Upper lobe of left lung (tissue), 6 donors: ENCODE measurements at regions not wholly inside any gene's neighbourhood (a gene's known extent, or its start where the extent isn't known, plus 50 kb on each side); places are given as distances from the start of the nearest gene placed in this dataset.

Source experiments
- ATAC-seq, 2 donors: fragments of 200-7000 bp; cut with Tn5 transposase; one replicate each; pipeline ENCODE4 v1.9.1; 2022; ENCODE audit warnings: mild to moderate bottlenecking in 2 of 2, moderate library complexity in 2 of 2; ENCODE audit not compliant: low FRiP score in 2 of 2
- DNase-seq, 2 donors: peaks; one replicate each; pipeline ENCODE4 v3.0.0-alpha.2; 2019 to 2020
- H3K27ac ChIP-seq, 4 donors: fragments of 200-600 bp; sonication (generic); one replicate each; pipeline ENCODE4 v1.5.1; 2016 to 2019
- H3K27me3 ChIP-seq, 4 donors: fragments of 200-600 bp; sonication (generic); one replicate each; pipeline ENCODE4 v1.5.1; 2017 to 2019
- H3K36me3 ChIP-seq, 4 donors: fragments of 200-600 bp; sonication (generic); one replicate each; pipeline ENCODE4 v1.5.1; 2016 to 2019
- H3K4me1 ChIP-seq, 4 donors: fragments of 200-600 bp; sonication (generic); one replicate each; pipeline ENCODE4 v1.5.1; 2018 to 2019
- H3K4me3 ChIP-seq, 4 donors: fragments of 200-600 bp; sonication (generic); one replicate each; pipeline ENCODE4 v1.5.1; 2017 to 2019; ENCODE audit warnings: mild to moderate bottlenecking in 2 of 4, moderate library complexity in 1 of 4
- H3K9me3 ChIP-seq, 4 donors: fragments of 200-600 bp; sonication (generic); one replicate each; pipeline ENCODE4 v1.5.1; 2018 to 2019
- EP300 ChIP-seq, 4 donors: sonication (generic); formaldehyde crosslinking; IDR thresholded peaks; one replicate each; pipeline ENCODE4 v1.5.1; 2017; ENCODE audit warnings: antibody characterized with exemption in 4 of 4, control low read depth in 2 of 4
- POLR2A ChIP-seq, 4 donors: fragments of 450-650 bp; IDR thresholded peaks; one replicate each; pipeline ENCODE4 v1.5.1; 2016 to 2017; ENCODE audit warnings: antibody characterized with exemption in 4 of 4, mild to moderate bottlenecking in 2 of 4
- POLR2AphosphoS5 ChIP-seq, 2 donors: sonication (generic); formaldehyde crosslinking; IDR thresholded peaks; one replicate each; pipeline ENCODE4 v1.5.1; 2017; ENCODE audit warnings: antibody characterized with exemption in 2 of 2
- WGBS, 2 donors: methylation state at CpG; one replicate each; pipeline ENCODE4 v1.1.5; 2017 to 2018; 5-methylcytosine and 5-hydroxymethylcytosine counted together
- TF ChIP-seq, protein P1 (sequence below), 6 experiments: fragments of 450-650 bp in 4 of 6; fragments of 200-600 bp in 2 of 6; sonication (generic) in 2 of 6; IDR thresholded peaks; one replicate each; pipeline ENCODE4 v1.5.1; 2016 to 2019; ENCODE audit warnings: antibody characterized with exemption in 6 of 6
- donor health status: DM: no; HTN: no; CAD: no; lungs with moderate emphysema.
- donor health status: DM: no; HTN: yes; CAD: no; lungs with severe emphysema.

DNA sequence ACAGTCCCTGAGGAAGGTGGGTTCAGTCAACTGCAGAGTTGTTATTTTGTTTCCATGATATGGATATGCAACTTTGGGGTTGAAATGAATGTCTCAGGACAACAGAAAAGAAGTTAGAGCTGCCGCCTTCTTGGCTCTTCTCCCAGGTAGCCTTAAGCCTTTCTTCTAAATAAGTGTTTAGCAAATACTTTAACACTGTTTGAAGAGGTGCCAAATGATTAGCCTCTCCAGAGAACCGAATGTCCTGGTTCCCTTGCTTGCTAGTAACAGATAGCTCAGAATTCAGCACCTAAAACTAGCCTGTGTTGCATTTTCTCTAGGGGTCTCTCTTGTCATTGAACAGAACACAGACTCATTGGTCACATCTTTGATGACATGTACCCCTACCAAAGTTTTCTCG is 127.7 kb upstream of the PIK3R1 start:
- peak in 1 of 2 donors; percentile 49 for ATAC-seq
- 43 to 56% methylated on average over 3 of the region's 3 CpGs for WGBS, 2 donors
- Histone ChIP-seq H3K9me3 (no peaks in the 10 kb centered on the region), H3K36me3 (no peaks in the 10 kb centered on the region), H3K27ac (no peak overlapping the region), H3K4me3 (no peak overlapping the region), H3K27me3 (no peaks in the 10 kb centered on the region), H3K4me1 (peaks cover 5 to 17% (median 13%) of the 10 kb centered on the region in 4 donors)
- DNase-seq = peak in 1 of 2 donors; percentile 40
- TF ChIP-seq EP300 (IDR thresholded peaks at IDR 0.05) = no peak

DNA sequence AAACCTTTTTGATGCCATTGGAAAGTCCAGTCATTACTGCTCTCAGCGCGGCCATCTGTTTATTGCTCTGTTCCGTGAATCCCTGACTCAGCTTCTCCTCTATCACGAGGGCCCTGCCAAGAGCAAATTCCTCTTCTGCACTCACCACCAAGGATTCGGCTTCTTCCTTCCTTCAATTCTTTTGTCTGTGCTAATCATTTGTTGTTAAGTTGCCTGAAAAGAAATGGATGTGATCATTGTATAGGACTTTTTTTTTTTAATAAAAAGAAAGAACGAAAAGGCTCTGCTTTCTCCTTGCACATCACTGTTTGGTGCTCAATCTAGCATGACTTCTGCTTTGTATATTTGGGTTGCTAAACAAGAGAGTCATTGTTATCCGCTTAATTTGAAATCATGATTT is 128.7 kb upstream of the PIK3R1 start:
- Histone ChIP-seq H3K4me3 (no peak overlapping the region), H3K27ac (no peak overlapping the region), H3K9me3 (no peaks in the 10 kb centered on the region), H3K27me3 (no peaks in the 10 kb centered on the region), H3K36me3 (no peaks in the 10 kb centered on the region), H3K4me1 (peaks cover 5 to 17% (median 13%) of the 10 kb centered on the region in 4 donors)
- ATAC-seq = peak in 1 of 2 donors; percentile 82
- TF ChIP-seq, protein P1, sequence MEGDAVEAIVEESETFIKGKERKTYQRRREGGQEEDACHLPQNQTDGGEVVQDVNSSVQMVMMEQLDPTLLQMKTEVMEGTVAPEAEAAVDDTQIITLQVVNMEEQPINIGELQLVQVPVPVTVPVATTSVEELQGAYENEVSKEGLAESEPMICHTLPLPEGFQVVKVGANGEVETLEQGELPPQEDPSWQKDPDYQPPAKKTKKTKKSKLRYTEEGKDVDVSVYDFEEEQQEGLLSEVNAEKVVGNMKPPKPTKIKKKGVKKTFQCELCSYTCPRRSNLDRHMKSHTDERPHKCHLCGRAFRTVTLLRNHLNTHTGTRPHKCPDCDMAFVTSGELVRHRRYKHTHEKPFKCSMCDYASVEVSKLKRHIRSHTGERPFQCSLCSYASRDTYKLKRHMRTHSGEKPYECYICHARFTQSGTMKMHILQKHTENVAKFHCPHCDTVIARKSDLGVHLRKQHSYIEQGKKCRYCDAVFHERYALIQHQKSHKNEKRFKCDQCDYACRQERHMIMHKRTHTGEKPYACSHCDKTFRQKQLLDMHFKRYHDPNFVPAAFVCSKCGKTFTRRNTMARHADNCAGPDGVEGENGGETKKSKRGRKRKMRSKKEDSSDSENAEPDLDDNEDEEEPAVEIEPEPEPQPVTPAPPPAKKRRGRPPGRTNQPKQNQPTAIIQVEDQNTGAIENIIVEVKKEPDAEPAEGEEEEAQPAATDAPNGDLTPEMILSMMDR (IDR thresholded peaks at IDR 0.05) = no peak
- peak in 1 of 2 donors; percentile 22 for DNase-seq
- WGBS, 2 donors = 52 to 58% methylated on average over 7 of the region's 7 CpGs

DNA sequence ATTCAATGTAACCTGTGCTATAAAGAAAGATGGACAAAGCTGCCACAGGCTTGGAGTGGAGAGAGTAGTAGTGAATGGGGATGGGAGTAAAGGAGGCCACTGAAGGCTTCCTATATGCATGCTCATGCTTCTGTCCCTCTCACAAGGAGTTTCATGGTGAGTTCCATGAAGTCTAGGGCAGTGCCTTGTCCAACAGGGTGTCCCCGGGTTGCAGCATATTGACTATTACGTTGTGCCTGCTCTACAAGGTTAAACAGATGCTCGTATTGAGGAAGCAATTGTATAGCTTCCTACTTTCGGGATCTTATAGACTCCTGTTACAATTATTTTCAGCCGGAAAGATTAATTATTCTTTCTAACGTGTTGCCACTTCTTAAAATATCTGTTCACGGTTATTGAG is 129.1 kb upstream of the PIK3R1 start:
- TF ChIP-seq EP300 (IDR thresholded peaks at IDR 0.05) (no peak), POLR2AphosphoS5 (IDR thresholded peaks at IDR 0.05) (no peak), POLR2A (IDR thresholded peaks at IDR 0.05) (no peak)
- TF ChIP-seq, protein P1 (IDR thresholded peaks at IDR 0.05) = no peak
- no peaks in the 10 kb centered on the region for H3K9me3 ChIP-seq
- 62 to 80% methylated on average over 7 of the region's 7 CpGs for WGBS, 2 donors
- DNase-seq (no peak), ATAC-seq (peak in 1 of 2 donors; percentile 51)
- H3K4me3 ChIP-seq = no peak overlapping the region
- H3K36me3 ChIP-seq = no peaks in the 10 kb centered on the region
- H3K27me3 ChIP-seq = no peaks in the 10 kb centered on the region
- H3K4me1 ChIP-seq = peaks cover 5 to 17% (median 13%) of the 10 kb centered on the region in 4 donors
- no peak overlapping the region for H3K27ac ChIP-seq

DNA sequence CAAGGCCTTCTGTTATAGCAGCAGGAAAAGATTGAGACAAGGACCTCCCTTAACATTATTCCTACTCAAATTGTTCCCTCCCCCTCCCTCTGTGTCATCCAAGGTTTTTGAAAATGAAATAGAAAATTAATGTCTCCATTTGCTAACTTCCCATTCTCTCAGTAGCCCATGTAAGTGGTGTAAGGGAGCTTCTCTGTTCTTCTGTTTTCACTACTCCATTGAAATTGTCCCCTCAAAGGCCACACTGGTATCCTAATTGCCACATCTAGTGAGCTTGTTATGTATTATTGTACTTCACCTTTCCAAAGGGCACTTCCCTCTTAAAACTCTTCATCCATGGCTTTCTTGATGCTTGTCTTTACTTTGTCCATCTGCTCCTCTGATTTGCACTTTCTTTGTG is 131.2 kb upstream of the PIK3R1 start:
- Histone ChIP-seq H3K4me1 (peaks cover 5 to 17% (median 13%) of the 10 kb centered on the region in 4 donors), H3K9me3 (no peaks in the 10 kb centered on the region), H3K27ac (no peak overlapping the region), H3K27me3 (no peaks in the 10 kb centered on the region), H3K36me3 (no peaks in the 10 kb centered on the region), H3K4me3 (no peak overlapping the region)
- DNase-seq (no peak), ATAC-seq (no peak)
- TF ChIP-seq POLR2AphosphoS5 (IDR thresholded peaks at IDR 0.05) = no peak
- TF ChIP-seq EP300 (IDR thresholded peaks at IDR 0.05) = no peak
- TF ChIP-seq, protein P1 (IDR thresholded peaks at IDR 0.05) = no peak
- TF ChIP-seq POLR2A (IDR thresholded peaks at IDR 0.05) = no peak

DNA sequence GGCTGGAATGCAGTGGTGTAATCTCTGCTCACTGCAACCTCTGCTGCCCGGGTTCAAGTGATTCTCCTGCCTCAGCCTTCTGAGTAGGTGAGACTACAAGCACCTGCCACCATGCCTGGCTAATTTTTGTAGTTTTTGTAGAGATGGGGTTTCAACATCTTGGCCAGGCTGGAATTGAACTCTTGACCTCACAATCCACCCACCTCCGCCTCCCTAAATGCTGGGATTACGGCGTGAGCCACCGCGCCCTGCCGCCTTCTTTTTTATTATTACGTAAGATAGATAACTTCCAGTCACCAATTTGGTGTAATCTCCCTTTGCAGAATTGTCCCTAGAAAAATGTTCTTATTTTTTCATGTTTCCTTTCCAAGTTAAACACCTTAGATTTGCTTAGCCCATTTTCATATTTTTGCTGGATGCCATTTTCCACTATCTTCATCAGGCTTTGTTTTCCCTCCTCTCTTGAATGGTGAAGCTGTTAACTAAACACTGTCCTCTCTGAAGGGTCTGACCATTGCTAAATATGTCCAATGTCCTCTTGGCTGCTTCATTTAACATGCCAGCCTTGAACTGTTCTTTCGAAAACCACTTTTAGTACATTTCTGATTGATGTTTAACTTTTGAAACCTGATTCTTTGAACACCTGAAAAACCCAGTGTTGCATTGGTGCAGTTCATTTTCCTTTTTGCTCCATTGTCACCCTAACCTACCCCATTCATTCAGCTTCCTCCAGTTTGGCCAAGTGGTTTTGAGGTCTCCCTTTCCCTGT is 135.1 kb upstream of the PIK3R1 start:
- Histone ChIP-seq H3K9me3 (no peaks in the 10 kb centered on the region), H3K4me3 (no peak overlapping the region), H3K4me1 (no peaks in the 10 kb centered on the region), H3K27me3 (no peaks in the 10 kb centered on the region), H3K27ac (no peak overlapping the region), H3K36me3 (no peaks in the 10 kb centered on the region)
- WGBS, 2 donors = 77 to 92% methylated on average over 9 of the region's 9 CpGs
- DNase-seq (no peak), ATAC-seq (no peak)
- no peak for TF ChIP-seq POLR2AphosphoS5 (IDR thresholded peaks at IDR 0.05)

DNA sequence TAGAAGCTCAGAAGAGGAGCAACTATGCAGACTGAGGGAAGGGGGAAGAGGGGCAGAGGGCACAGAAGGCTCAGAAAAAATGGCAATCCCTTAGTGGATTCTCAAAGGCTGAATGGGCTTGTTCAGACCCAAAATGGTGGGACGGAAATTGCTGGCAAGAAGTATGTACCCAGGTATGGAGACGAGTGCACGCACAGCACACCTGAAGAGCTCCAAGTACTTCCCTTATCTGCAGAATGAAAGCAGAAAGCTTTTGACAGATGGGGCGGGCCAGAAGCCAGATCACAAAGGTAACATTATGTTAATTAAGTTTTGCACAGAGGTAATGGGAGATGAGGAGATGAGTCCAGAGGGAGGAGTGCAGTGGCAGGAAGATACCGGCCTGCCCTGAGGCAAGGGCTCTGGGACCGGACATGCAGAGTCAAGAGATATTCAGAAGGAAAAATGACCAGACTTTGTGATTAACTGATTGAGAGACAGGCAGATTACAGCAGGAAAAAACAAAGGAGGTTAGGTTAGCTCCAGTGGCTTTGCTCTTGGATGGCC is 138.1 kb upstream of the PIK3R1 start:
- H3K9me3 ChIP-seq = no peaks in the 10 kb centered on the region
- H3K4me3 ChIP-seq = no peak overlapping the region
- ATAC-seq = no peak
- DNase-seq = no peak
- H3K27ac ChIP-seq = no peak overlapping the region
- TF ChIP-seq EP300 (IDR thresholded peaks at IDR 0.05) = no peak
- WGBS, 2 donors = 66 to 77% methylated on average over 6 of the region's 6 CpGs
- H3K27me3 ChIP-seq = no peaks in the 10 kb centered on the region
- peaks cover 0 to 5% (median 0%) of the 10 kb centered on the region in 4 donors for H3K4me1 ChIP-seq
- no peaks in the 10 kb centered on the region for H3K36me3 ChIP-seq
